CD14-positive monocyte (primary cell): ENCODE measurements at regions not wholly inside any gene's neighbourhood (a gene's known extent, or its start where the extent isn't known, plus 50 kb on each side); places are given as distances from the start of the nearest gene placed in this dataset.
A peak's percentile ranks its signal among the peaks of the same experiment; 100 is the strongest.

ENCODE experiments used
- DNase-seq, 3 donors: peaks; one replicate each; pipeline ENCODE4 v3.0.0-alpha.2; 2011 to 2022
- H2AFZ ChIP-seq: 2 replicates; pipeline ENCODE4 v1.6.0; 2012; ENCODE audit warnings: mild to moderate bottlenecking, low read depth, low read length, inconsistent platforms; ENCODE audit not compliant: insufficient read depth, poor library complexity, severe bottlenecking
- H3K27ac ChIP-seq, 2 donors: 1 replicate in 1 of 2; 2 replicates in 1 of 2; pipeline ENCODE4 v1.5.1; 2012 to 2013; ENCODE audit warnings: low read length in 2 of 2, control low read depth in 1 of 2, inconsistent platforms in 1 of 2, low read depth in 1 of 2, mild to moderate bottlenecking in 1 of 2
- H3K27me3 ChIP-seq, 2 donors: one replicate each; pipeline versions ENCODE4 v1.6.0 to v1.6.1; 2011 to 2013; ENCODE audit warnings: low read length in 2 of 2; ENCODE audit not compliant: control insufficient read depth in 2 of 2, insufficient read depth in 2 of 2
- H3K36me3 ChIP-seq, 2 donors: replicated peaks in 1 of 2; 1 replicate in 1 of 2; 2 replicates in 1 of 2; pipeline versions ENCODE4 v1.5.1 to v1.6.1; 2012 to 2013; ENCODE audit warnings: low read length in 2 of 2, control low read depth in 1 of 2, inconsistent platforms in 1 of 2, mild to moderate bottlenecking in 1 of 2; ENCODE audit not compliant: insufficient read depth in 2 of 2, control insufficient read depth in 1 of 2
- H3K4me1 ChIP-seq, 2 donors: 1 replicate in 1 of 2; 2 replicates in 1 of 2; pipeline versions ENCODE4 v1.5.1 to v1.6.1; 2012 to 2013; ENCODE audit warnings: low read length in 2 of 2, control low read depth in 1 of 2, inconsistent platforms in 1 of 2, mild to moderate bottlenecking in 1 of 2, moderate library complexity in 1 of 2; ENCODE audit not compliant: insufficient read depth in 2 of 2, control insufficient read depth in 1 of 2
- H3K4me2 ChIP-seq: replicated peaks from 2 replicates; pipeline ENCODE3; 2012; ENCODE audit warnings: low read length, moderate library complexity, mild to moderate bottlenecking; ENCODE audit not compliant: poor library complexity, severe bottlenecking; ENCODE audit errors: extremely low read depth
- H3K4me3 ChIP-seq, 3 experiments: fragments of 200-600 bp in 1 of 3; sonication (generic) in 1 of 3; replicated peaks in 1 of 3; 1 replicate in 2 of 3; 2 replicates in 1 of 3; pipeline ENCODE4 v1.5.1; 2011 to 2013; ENCODE audit warnings: low read length in 3 of 3, mild to moderate bottlenecking in 3 of 3, control low read depth in 2 of 3, low read depth in 2 of 3, inconsistent platforms in 1 of 3, moderate library complexity in 1 of 3
- H3K79me2 ChIP-seq: 2 replicates; pipeline ENCODE4 v1.6.0; 2012; ENCODE audit warnings: mild to moderate bottlenecking, control low read depth, inconsistent platforms, low read length, moderate library complexity; ENCODE audit not compliant: insufficient read depth
- H3K9ac ChIP-seq: 2 replicates; pipeline ENCODE4 v1.6.0; 2017; ENCODE audit warnings: low read length, mild to moderate bottlenecking; ENCODE audit not compliant: insufficient read depth, poor library complexity, severe bottlenecking
- H3K9me3 ChIP-seq, 2 donors: replicated peaks in 1 of 2; 1 replicate in 1 of 2; 2 replicates in 1 of 2; pipeline versions ENCODE4 v1.5.1 to v1.6.1; 2012 to 2013; ENCODE audit warnings: low read length in 2 of 2, control low read depth in 1 of 2; ENCODE audit not compliant: control insufficient read depth in 1 of 2, insufficient read depth in 1 of 2
- H4K20me1 ChIP-seq: 2 replicates; pipeline ENCODE4 v1.6.0; 2012; ENCODE audit warnings: mild to moderate bottlenecking, low read length, control low read depth, moderate library complexity; ENCODE audit not compliant: insufficient read depth
- H3K27ac Mint-ChIP-seq, 7 donors: one replicate each; pipeline ENCODE4 v1.8.0; 2020; ENCODE audit warnings: mild to moderate bottlenecking in 7 of 7, mixed read lengths in 7 of 7, moderate library complexity in 6 of 7, inconsistent platforms in 2 of 7
- H3K27me3 Mint-ChIP-seq, 3 donors: one replicate each; pipeline ENCODE4 v1.8.0; 2021 to 2022; ENCODE audit warnings: low read depth in 3 of 3, mild to moderate bottlenecking in 3 of 3, mixed read lengths in 3 of 3, moderate library complexity in 3 of 3, inconsistent platforms in 1 of 3
- H3K36me3 Mint-ChIP-seq, 2 donors: one replicate each; pipeline ENCODE4 v1.8.0; 2020; ENCODE audit warnings: mixed read lengths in 2 of 2, inconsistent platforms in 1 of 2, mild to moderate bottlenecking in 1 of 2
- H3K4me1 Mint-ChIP-seq: one replicate; pipeline ENCODE4 v1.8.0; 2020; ENCODE audit warnings: mild to moderate bottlenecking, mixed read lengths
- H3K4me3 Mint-ChIP-seq, 2 donors: one replicate each; pipeline ENCODE4 v1.8.0; 2020; ENCODE audit warnings: mild to moderate bottlenecking in 2 of 2, mixed read lengths in 2 of 2, moderate library complexity in 1 of 2
- H3K9me3 Mint-ChIP-seq, 7 donors: one replicate each; pipeline ENCODE4 v1.8.0; 2020 to 2022; ENCODE audit warnings: mixed read lengths in 7 of 7, mild to moderate bottlenecking in 6 of 7, moderate library complexity in 6 of 7, inconsistent platforms in 2 of 7
- CTCF ChIP-seq: fragments of 200-600 bp; IDR thresholded peaks from one replicate; pipeline ENCODE4 v1.8.0; 2022; ENCODE audit warnings: antibody characterized with exemption, mild to moderate bottlenecking
- WGBS: methylation state at CpG from one replicate; pipeline ENCODE4 v1.1.5; 2013; ENCODE audit warnings: missing lambda C conversion rate; ENCODE audit not compliant: insufficient coverage; 5-methylcytosine and 5-hydroxymethylcytosine counted together
- intact Hi-C, 2 donors: fragments of 100-400 bp; cut with micrococcal nuclease; formaldehyde crosslinking; loops; one replicate each; pipeline versions ENCODE4 v1.15.0 to v1.15.1; 2023

GRCh38 chr10:3668966-3669330 is 116.1 kb downstream of the KLF6 start:
- DNase-seq: peak in 1 of 3 donors; percentile 33
- H3K36me3 Mint-ChIP-seq: no peaks in the 10 kb centered on the region
- peak overlapping the region in 1 of 3 experiments; percentile 66 for H3K4me3 ChIP-seq

GRCh38 chr10:3668276-3668965 is 116.6 kb downstream of the KLF6 start:
- intact Hi-C loops: no loop called here
- Histone ChIP-seq H3K4me3 (peak overlapping the region; percentile 22 to 66 (median 34)), H3K36me3 (no peaks in the 10 kb centered on the region), H2AFZ (peak overlapping the region; percentile 78), H3K79me2 (no peaks in the 10 kb centered on the region), H3K4me2 (peak overlapping the region; percentile 82), H3K9ac (peak overlapping the region; percentile 32), H4K20me1 (no peaks in the 10 kb centered on the region), H3K4me1 (peaks cover 53 to 61% of the 10 kb centered on the region in 2 donors), H3K9me3 (no peaks in the 10 kb centered on the region), H3K27ac (peak overlapping the region; percentile 24 to 37), H3K27me3 (no peaks in the 10 kb centered on the region)
- Mint-ChIP-seq H3K36me3 (no peaks in the 10 kb centered on the region), H3K9me3 (peaks cover 0 to 2% (median 0%) of the 10 kb centered on the region in 7 donors), H3K27me3 (peaks cover 0 to 9% (median 5%) of the 10 kb centered on the region in 3 donors), H3K4me3 (peak overlapping the region; percentile 79 to 89), H3K4me1 (peaks cover 59% of the 10 kb centered on the region), H3K27ac (peak overlapping the region in 6 of 7 donors; percentile 75 to 95 (median 86))
- no peak for TF ChIP-seq CTCF
- DNase-seq: peak in 2 of 3 donors; percentile 32 to 46
- WGBS: 13% methylated on average over 16 of the region's 21 CpGs

More at GRCh38 chr10:3668966-3669330, 116.1 kb downstream of the KLF6 start:
- H3K27ac Mint-ChIP-seq: peak overlapping the region in 3 of 7 donors; percentile 82 to 95 (median 86)
- peaks cover 59% of the 10 kb centered on the region for H3K4me1 Mint-ChIP-seq
- Histone ChIP-seq H3K27me3 (no peaks in the 10 kb centered on the region), H3K79me2 (no peaks in the 10 kb centered on the region), H3K36me3 (no peaks in the 10 kb centered on the region), H3K4me1 (peaks cover 53 to 61% of the 10 kb centered on the region in 2 donors), H3K27ac (peak overlapping the region in 1 of 2 donors; percentile 37), H3K9ac (no peak overlapping the region), H2AFZ (peak overlapping the region; percentile 78), H3K9me3 (no peaks in the 10 kb centered on the region), H4K20me1 (no peaks in the 10 kb centered on the region), H3K4me2 (peak overlapping the region; percentile 82)
- no peak for TF ChIP-seq CTCF
- peaks cover 0 to 2% (median 0%) of the 10 kb centered on the region in 7 donors for H3K9me3 Mint-ChIP-seq
- intact Hi-C loops: no loop called here
- 51% methylated on average over 2 of the region's 4 CpGs for WGBS
- H3K27me3 Mint-ChIP-seq: peaks cover 0 to 9% (median 5%) of the 10 kb centered on the region in 3 donors
- peak overlapping the region; percentile 79 to 89 for H3K4me3 Mint-ChIP-seq
